CD8-positive, alpha-beta memory T cell (primary cell): ENCODE measurements at regions not wholly inside any gene's neighbourhood (a gene's known extent, or its start where the extent isn't known, plus 50 kb on each side); places are given as distances from the start of the nearest gene placed in this dataset.

Source experiments
- CTCF ChIA-PET: fragments of 350-600 bp; sonication (Branson Sonifier 250); formaldehyde crosslinking; loops from one replicate; lab custom pipeline; 2021; ENCODE audit warnings: antibody characterized with exemption; lab: Charles Lee
- POLR2A ChIA-PET: fragments of 350-600 bp; sonication (Branson Sonifier 250); formaldehyde crosslinking; loops from one replicate; lab custom pipeline; 2021; ENCODE audit warnings: antibody characterized with exemption; lab: Charles Lee
- DNase-seq, 5 donors: peaks; one replicate each; pipeline versions ENCODE4 v3.0.0 to v3.0.0-alpha.2; 2020 to 2022; ENCODE audit warnings: mixed read lengths in 1 of 5
- H3K27ac ChIP-seq: one replicate; pipeline ENCODE4 v1.7.0; 2013; ENCODE audit warnings: low read depth, mild to moderate bottlenecking, low read length, moderate library complexity
- H3K27me3 ChIP-seq: 2 replicates; pipeline ENCODE4 v1.7.0; 2013; ENCODE audit warnings: low read length, mild to moderate bottlenecking; ENCODE audit not compliant: insufficient read depth, poor library complexity, severe bottlenecking
- H3K36me3 ChIP-seq: 2 replicates; pipeline ENCODE4 v1.7.0; 2013; ENCODE audit warnings: mild to moderate bottlenecking, low read length, moderate library complexity; ENCODE audit not compliant: insufficient read depth
- H3K4me1 ChIP-seq: 2 replicates; pipeline ENCODE4 v1.7.0; 2013; ENCODE audit warnings: mild to moderate bottlenecking, low read length, moderate library complexity; ENCODE audit not compliant: insufficient read depth
- H3K4me3 ChIP-seq: 2 replicates; pipeline ENCODE4 v1.7.0; 2013; ENCODE audit warnings: mild to moderate bottlenecking, low read length
- H3K9me3 ChIP-seq: 2 replicates; pipeline ENCODE4 v1.7.0; 2013; ENCODE audit warnings: mild to moderate bottlenecking, low read length
- H3K27ac Mint-ChIP-seq, 8 donors: one replicate each; pipeline ENCODE4 v1.8.0; 2020 to 2021; ENCODE audit warnings: mixed read lengths in 8 of 8, mild to moderate bottlenecking in 6 of 8, inconsistent platforms in 3 of 8, moderate library complexity in 3 of 8
- H3K27me3 Mint-ChIP-seq, 2 donors: one replicate each; pipeline ENCODE4 v1.8.0; 2020 to 2021; ENCODE audit warnings: mixed read lengths in 2 of 2, mild to moderate bottlenecking in 1 of 2, moderate library complexity in 1 of 2
- H3K36me3 Mint-ChIP-seq, 3 donors: one replicate each; pipeline ENCODE4 v1.8.0; 2020 to 2021; ENCODE audit warnings: mixed read lengths in 3 of 3, inconsistent platforms in 1 of 3, mild to moderate bottlenecking in 1 of 3
- H3K4me1 Mint-ChIP-seq, 3 donors: one replicate each; pipeline ENCODE4 v1.8.0; 2020 to 2021; ENCODE audit warnings: mixed read lengths in 3 of 3, inconsistent platforms in 1 of 3, mild to moderate bottlenecking in 1 of 3
- H3K4me3 Mint-ChIP-seq, 7 donors: one replicate each; pipeline ENCODE4 v1.8.0; 2020 to 2021; ENCODE audit warnings: mixed read lengths in 7 of 7, mild to moderate bottlenecking in 6 of 7, moderate library complexity in 4 of 7, inconsistent platforms in 2 of 7
- H3K9me3 Mint-ChIP-seq, 5 donors: one replicate each; pipeline ENCODE4 v1.8.0; 2020 to 2022; ENCODE audit warnings: mixed read lengths in 5 of 5, mild to moderate bottlenecking in 3 of 5, moderate library complexity in 2 of 5, inconsistent platforms in 1 of 5

- ChIA-PET POLR2A (no interaction called here), CTCF (interaction anchor here (1.2 kb wide), 1 partner anchor 9 kb away, joined by 3 read pairs; no protein-coding TSS in a partner anchor)
- no peaks in the 10 kb centered on the region for H3K36me3 ChIP-seq
- no peaks in the 10 kb centered on the region for H3K9me3 ChIP-seq
- no peak overlapping the region for H3K4me3 Mint-ChIP-seq
- no peak for DNase-seq
- no peaks in the 10 kb centered on the region for H3K4me1 ChIP-seq
- H3K27ac Mint-ChIP-seq, result no peak overlapping the region
- H3K27me3 ChIP-seq, result no peaks in the 10 kb centered on the region
- H3K27ac ChIP-seq, result no peak overlapping the region
- H3K27me3 Mint-ChIP-seq, result peaks cover 0 to 2% of the 10 kb centered on the region in 2 donors
- H3K36me3 Mint-ChIP-seq, result no peaks in the 10 kb centered on the region
- no peaks in the 10 kb centered on the region for H3K4me1 Mint-ChIP-seq
- H3K9me3 Mint-ChIP-seq, result peaks cover 0 to 5% (median 0%) of the 10 kb centered on the region in 5 donors
- H3K4me3 ChIP-seq, result no peak overlapping the region
Measured at GRCh38 chr4:57220172-57220571, 110.0 kb upstream of the IGFBP7 start.

GRCh38 chr4:57219431-57219830 lies 109.2 kb upstream of the IGFBP7 start:
- Mint-ChIP-seq H3K9me3 (peaks cover 0 to 5% (median 0%) of the 10 kb centered on the region in 5 donors), H3K27ac (no peak overlapping the region)
- CTCF ChIA-PET, result interaction anchor here (1.2 kb wide), 1 partner anchor 10 kb away, joined by 3 read pairs; no protein-coding TSS in a partner anchor

GRCh38 chr4:57214654-57215411 lies 104.6 kb upstream of the IGFBP7 start:
- H3K27me3 ChIP-seq, result no peaks in the 10 kb centered on the region
- Mint-ChIP-seq H3K27ac (no peak overlapping the region), H3K27me3 (peaks cover 0 to 2% of the 10 kb centered on the region in 2 donors), H3K36me3 (no peaks in the 10 kb centered on the region), H3K9me3 (peaks cover 0 to 5% (median 0%) of the 10 kb centered on the region in 5 donors), H3K4me3 (no peak overlapping the region), H3K4me1 (no peaks in the 10 kb centered on the region)
- H3K36me3 ChIP-seq, result no peaks in the 10 kb centered on the region
- no peak overlapping the region for H3K4me3 ChIP-seq
- POLR2A ChIA-PET, result no interaction called here
- no peak for DNase-seq
- H3K27ac ChIP-seq, result no peak overlapping the region
- H3K4me1 ChIP-seq, result no peaks in the 10 kb centered on the region
- no peaks in the 10 kb centered on the region for H3K9me3 ChIP-seq
- CTCF ChIA-PET, result no interaction called here

More at GRCh38 chr4:57219431-57219830, 109.2 kb upstream of the IGFBP7 start:
- no peaks in the 10 kb centered on the region for H3K9me3 ChIP-seq
- H3K4me1 Mint-ChIP-seq, result no peaks in the 10 kb centered on the region
- DNase-seq, result no peak
- POLR2A ChIA-PET, result no interaction called here
- peaks cover 0 to 2% of the 10 kb centered on the region in 2 donors for H3K27me3 Mint-ChIP-seq
- no peak overlapping the region for H3K4me3 Mint-ChIP-seq
- H3K4me3 ChIP-seq, result no peak overlapping the region
- no peaks in the 10 kb centered on the region for H3K36me3 Mint-ChIP-seq
- H3K27ac ChIP-seq, result no peak overlapping the region
- H3K4me1 ChIP-seq, result no peaks in the 10 kb centered on the region
- H3K36me3 ChIP-seq, result no peaks in the 10 kb centered on the region
- no peaks in the 10 kb centered on the region for H3K27me3 ChIP-seq

- peaks cover 0 to 5% of the 10 kb centered on the region in 2 donors for H3K27me3 Mint-ChIP-seq
- Histone ChIP-seq H3K27ac (no peak overlapping the region), H3K4me3 (no peak overlapping the region), H3K9me3 (no peaks in the 10 kb centered on the region), H3K27me3 (no peaks in the 10 kb centered on the region), H3K4me1 (no peaks in the 10 kb centered on the region), H3K36me3 (no peaks in the 10 kb centered on the region)
- no peaks in the 10 kb centered on the region for H3K36me3 Mint-ChIP-seq
- ChIA-PET CTCF (no interaction called here), POLR2A (no interaction called here)
- H3K4me1 Mint-ChIP-seq, result no peaks in the 10 kb centered on the region
- no peak for DNase-seq
- no peak overlapping the region for H3K27ac Mint-ChIP-seq
- H3K9me3 Mint-ChIP-seq, result peaks cover 0 to 2% (median 0%) of the 10 kb centered on the region in 5 donors
- no peak overlapping the region for H3K4me3 Mint-ChIP-seq
Measured at GRCh38 chr4:57211131-57211530, 100.9 kb upstream of the IGFBP7 start.

- Histone ChIP-seq H3K36me3 (no peaks in the 10 kb centered on the region), H3K9me3 (no peaks in the 10 kb centered on the region), H3K27ac (no peak overlapping the region), H3K4me1 (no peaks in the 10 kb centered on the region), H3K27me3 (no peaks in the 10 kb centered on the region), H3K4me3 (no peak overlapping the region)
- ChIA-PET CTCF (no interaction called here), POLR2A (no interaction called here)
- H3K27ac Mint-ChIP-seq, result no peak overlapping the region
- H3K9me3 Mint-ChIP-seq, result peaks cover 0 to 2% (median 0%) of the 10 kb centered on the region in 5 donors
- H3K4me3 Mint-ChIP-seq, result no peak overlapping the region
- DNase-seq, result no peak
- H3K4me1 Mint-ChIP-seq, result no peaks in the 10 kb centered on the region
- H3K27me3 Mint-ChIP-seq, result peaks cover 2 to 9% of the 10 kb centered on the region in 2 donors
- H3K36me3 Mint-ChIP-seq, result no peaks in the 10 kb centered on the region
Measured at GRCh38 chr4:57206172-57206571, 96.0 kb upstream of the IGFBP7 start.

- no peak overlapping the region for H3K4me3 ChIP-seq
- Mint-ChIP-seq H3K4me1 (no peaks in the 10 kb centered on the region), H3K9me3 (peaks cover 0 to 1% (median 0%) of the 10 kb centered on the region in 5 donors), H3K36me3 (no peaks in the 10 kb centered on the region), H3K4me3 (no peak overlapping the region), H3K27ac (no peak overlapping the region), H3K27me3 (peaks cover 2 to 9% of the 10 kb centered on the region in 2 donors)
- no peaks in the 10 kb centered on the region for H3K4me1 ChIP-seq
- ChIA-PET CTCF (no interaction called here), POLR2A (no interaction called here)
- no peaks in the 10 kb centered on the region for H3K36me3 ChIP-seq
- H3K9me3 ChIP-seq, result no peaks in the 10 kb centered on the region
- no peak for DNase-seq
- H3K27me3 ChIP-seq, result no peaks in the 10 kb centered on the region
- H3K27ac ChIP-seq, result no peak overlapping the region
Measured at GRCh38 chr4:57205580-57205979, 95.4 kb upstream of the IGFBP7 start.

GRCh38 chr4:57200799-57201327 lies 90.7 kb upstream of the IGFBP7 start:
- Histone ChIP-seq H3K4me1 (no peaks in the 10 kb centered on the region), H3K36me3 (no peaks in the 10 kb centered on the region), H3K27ac (no peak overlapping the region), H3K27me3 (no peaks in the 10 kb centered on the region), H3K9me3 (no peaks in the 10 kb centered on the region), H3K4me3 (no peak overlapping the region)
- ChIA-PET CTCF (interaction anchor here (1.0 kb wide), 1 partner anchor 10 kb away, joined by 4 read pairs; no protein-coding TSS in a partner anchor), POLR2A (no interaction called here)
- no peaks in the 10 kb centered on the region for H3K4me1 Mint-ChIP-seq
- H3K27ac Mint-ChIP-seq, result no peak overlapping the region
- peaks cover 11 to 18% of the 10 kb centered on the region in 2 donors for H3K27me3 Mint-ChIP-seq
- H3K9me3 Mint-ChIP-seq, result no peaks in the 10 kb centered on the region
- no peak overlapping the region for H3K4me3 Mint-ChIP-seq
- H3K36me3 Mint-ChIP-seq, result no peaks in the 10 kb centered on the region
- DNase-seq, result no peak

- Mint-ChIP-seq H3K27ac (no peak overlapping the region), H3K27me3 (peaks cover 11 to 22% of the 10 kb centered on the region in 2 donors), H3K36me3 (no peaks in the 10 kb centered on the region), H3K9me3 (peaks cover 0 to 2% (median 0%) of the 10 kb centered on the region in 5 donors), H3K4me3 (no peak overlapping the region), H3K4me1 (no peaks in the 10 kb centered on the region)
- DNase-seq, result no peak
- ChIA-PET POLR2A (no interaction called here), CTCF (interaction anchor here (1.0 kb wide), 1 partner anchor 36 kb away, joined by 3 read pairs; no protein-coding TSS in a partner anchor)
- Histone ChIP-seq H3K9me3 (no peaks in the 10 kb centered on the region), H3K4me3 (no peak overlapping the region), H3K36me3 (no peaks in the 10 kb centered on the region), H3K27ac (no peak overlapping the region), H3K27me3 (no peaks in the 10 kb centered on the region), H3K4me1 (no peaks in the 10 kb centered on the region)
Measured at GRCh38 chr4:57199267-57199666, 89.1 kb upstream of the IGFBP7 start.
